Mesenchymal stem cell (in vitro differentiated cells and primary cell): ENCODE measurements at regions not wholly inside any gene's neighbourhood (a gene's known extent, or its start where the extent isn't known, plus 50 kb on each side); places are given as distances from the start of the nearest gene placed in this dataset.

ENCODE experiments used
- DNase-seq: peaks from one replicate; pipeline ENCODE4 v3.0.0-alpha.2; 2013
- H2AFZ ChIP-seq: one replicate; pipeline ENCODE4 v1.6.1; 2013; ENCODE audit warnings: low read depth, mild to moderate bottlenecking, control low read depth, inconsistent platforms, low read length, moderate library complexity
- H2AK5ac ChIP-seq: 2 replicates; pipeline ENCODE4 v1.6.1; 2013; ENCODE audit warnings: low read length, moderate library complexity, mild to moderate bottlenecking, inconsistent platforms; ENCODE audit not compliant: severe bottlenecking
- H2BK120ac ChIP-seq: one replicate; pipeline ENCODE4 v1.6.1; 2013; ENCODE audit warnings: low read depth, mild to moderate bottlenecking, inconsistent platforms, low read length, moderate library complexity
- H2BK12ac ChIP-seq, 2 experiments: one replicate each; pipeline ENCODE4 v1.6.1; 2013; ENCODE audit warnings: inconsistent platforms in 2 of 2, low read length in 2 of 2, mild to moderate bottlenecking in 2 of 2, moderate library complexity in 2 of 2, control low read depth in 1 of 2
- H2BK15ac ChIP-seq: one replicate; pipeline ENCODE4 v1.6.1; 2013; ENCODE audit warnings: mild to moderate bottlenecking, low read depth, inconsistent platforms; ENCODE audit not compliant: poor library complexity, severe bottlenecking
- H2BK5ac ChIP-seq: 2 replicates; pipeline ENCODE4 v1.6.1; 2013; ENCODE audit warnings: low read depth, mild to moderate bottlenecking, low read length, control low read depth, inconsistent platforms; ENCODE audit not compliant: poor library complexity, severe bottlenecking
- H3K14ac ChIP-seq, 2 experiments: one replicate each; pipeline ENCODE4 v1.6.1; 2013; ENCODE audit warnings: inconsistent platforms in 2 of 2, low read length in 2 of 2, control low read depth in 1 of 2, mild to moderate bottlenecking in 1 of 2, moderate library complexity in 1 of 2
- H3K18ac ChIP-seq, 2 experiments: one replicate each; pipeline ENCODE4 v1.6.1; 2013; ENCODE audit warnings: inconsistent platforms in 2 of 2, low read length in 2 of 2, control low read depth in 1 of 2, low read depth in 1 of 2, mild to moderate bottlenecking in 1 of 2
- H3K23ac ChIP-seq, 2 experiments: one replicate each; pipeline ENCODE4 v1.6.1; 2013; ENCODE audit warnings: inconsistent platforms in 2 of 2, low read length in 2 of 2, mild to moderate bottlenecking in 2 of 2, moderate library complexity in 2 of 2, control low read depth in 1 of 2
- H3K27ac ChIP-seq: 2 replicates; pipeline ENCODE4 v1.5.1; 2013; ENCODE audit warnings: mild to moderate bottlenecking, moderate library complexity, low read length, control low read depth, inconsistent platforms; ENCODE audit not compliant: poor library complexity, severe bottlenecking
- H3K27me3 ChIP-seq, 2 experiments: 2 replicates each; pipeline versions ENCODE4 v1.6.1 to v1.7.0; 2013; ENCODE audit warnings: low read length in 2 of 2, mild to moderate bottlenecking in 2 of 2, moderate library complexity in 2 of 2, control low read depth in 1 of 2, inconsistent platforms in 1 of 2; ENCODE audit not compliant: control insufficient read depth in 1 of 2, insufficient read depth in 1 of 2
- H3K36me3 ChIP-seq, 2 experiments: 2 replicates each; pipeline versions ENCODE4 v1.6.1 to v1.7.0; 2013; ENCODE audit warnings: low read length in 2 of 2, control low read depth in 1 of 2, inconsistent platforms in 1 of 2, low read depth in 1 of 2, mild to moderate bottlenecking in 1 of 2; ENCODE audit not compliant: insufficient read depth in 2 of 2, control insufficient read depth in 1 of 2
- H3K4ac ChIP-seq, 2 experiments: one replicate each; pipeline ENCODE4 v1.6.1; 2013; ENCODE audit warnings: inconsistent platforms in 2 of 2, low read length in 2 of 2, mild to moderate bottlenecking in 2 of 2, moderate library complexity in 2 of 2, control low read depth in 1 of 2, low read depth in 1 of 2
- H3K4me1 ChIP-seq: 2 replicates; pipeline ENCODE4 v1.6.1; 2013; ENCODE audit warnings: low read depth, low read length, control low read depth; ENCODE audit not compliant: control insufficient read depth, insufficient read depth
- H3K4me2 ChIP-seq: 2 replicates; pipeline ENCODE4 v1.6.1; 2013; ENCODE audit warnings: low read length, mild to moderate bottlenecking, inconsistent platforms; ENCODE audit not compliant: poor library complexity, severe bottlenecking
- H3K4me3 ChIP-seq, 2 experiments: 2 replicates each; pipeline versions ENCODE4 v1.5.1 to v1.7.0; 2013; ENCODE audit warnings: low read length in 2 of 2, mild to moderate bottlenecking in 2 of 2, control low read depth in 1 of 2, low read depth in 1 of 2; ENCODE audit not compliant: insufficient read depth in 1 of 2
- H3K79me1 ChIP-seq: replicated peaks from 2 replicates; pipeline ENCODE4 v1.6.1; 2013; ENCODE audit warnings: mild to moderate bottlenecking, control low read depth, low read length, inconsistent platforms; ENCODE audit not compliant: poor library complexity, severe bottlenecking
- H3K9ac ChIP-seq: 2 replicates; pipeline ENCODE4 v1.7.0; 2013; ENCODE audit warnings: mild to moderate bottlenecking, low read length, moderate library complexity
- H3K9me3 ChIP-seq: 2 replicates; pipeline ENCODE4 v1.7.0; 2013; ENCODE audit warnings: mild to moderate bottlenecking, low read length; ENCODE audit not compliant: control insufficient read depth
- H4K8ac ChIP-seq: one replicate; pipeline ENCODE4 v1.6.1; 2013; ENCODE audit warnings: inconsistent platforms, mild to moderate bottlenecking, low read length, moderate library complexity
- H4K91ac ChIP-seq: one replicate; pipeline ENCODE4 v1.6.1; 2013; ENCODE audit warnings: mild to moderate bottlenecking, low read length, inconsistent platforms
- WGBS: methylation state at CpG from one replicate; pipeline ENCODE4 v1.1.7; 2013; ENCODE audit warnings: mixed read lengths; 5-methylcytosine and 5-hydroxymethylcytosine counted together

DNA sequence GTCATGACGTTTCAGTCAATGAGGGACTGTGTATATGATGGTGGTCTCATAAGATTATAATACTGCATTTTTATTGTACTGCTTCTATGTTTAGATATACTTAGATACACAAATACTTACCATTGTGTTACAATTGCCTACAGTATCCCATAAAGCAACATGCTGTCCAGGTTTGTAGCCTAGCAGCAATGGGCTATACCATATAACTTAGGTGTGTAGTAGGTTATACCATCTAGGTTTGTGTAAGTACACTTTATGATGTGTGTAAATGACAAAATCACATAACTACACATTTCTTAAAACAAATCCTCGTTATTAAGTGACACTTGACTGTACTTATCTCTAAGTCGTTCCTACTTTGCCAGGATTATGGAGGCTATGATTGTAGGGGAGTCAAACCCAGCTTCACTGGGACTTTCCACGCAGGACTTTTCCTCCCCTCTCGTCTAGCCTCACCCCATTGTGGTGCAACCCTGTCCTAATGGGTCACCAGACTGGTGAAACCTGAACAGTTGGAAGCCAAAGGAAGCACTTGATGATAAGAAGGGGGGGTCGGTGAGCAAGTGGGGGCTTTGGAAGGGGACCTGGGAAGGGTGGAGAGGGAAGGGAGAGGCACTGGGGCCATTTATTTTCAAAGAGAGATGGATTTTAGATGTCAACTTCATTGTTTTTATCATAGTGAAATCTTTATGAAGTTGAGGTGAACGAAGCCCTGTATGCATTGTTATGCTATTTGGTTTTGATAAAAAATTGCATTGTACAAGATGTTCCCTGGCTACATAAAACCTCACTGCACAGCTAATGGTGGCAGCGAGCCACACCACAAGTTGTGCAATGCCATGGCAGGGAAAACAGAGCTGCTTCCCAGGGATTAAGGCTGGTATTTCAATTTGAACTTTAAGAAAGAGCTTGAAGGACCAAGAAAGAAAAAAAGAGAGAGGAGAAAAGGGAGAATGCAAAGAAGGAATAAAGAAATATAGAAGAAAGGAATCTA is 129.1 kb downstream of the EHF start:
- Histone ChIP-seq H2AK5ac (no peak overlapping the region), H4K8ac (no peak overlapping the region), H3K4me3 (no peak overlapping the region), H3K9ac (no peak overlapping the region), H3K36me3 (peaks cover 0 to 3% of the 10 kb centered on the region in 2 experiments), H2BK15ac (no peak overlapping the region), H2BK12ac (no peak overlapping the region), H3K4me2 (no peak overlapping the region), H3K79me1 (no peaks in the 10 kb centered on the region), H2BK5ac (no peak overlapping the region), H3K23ac (no peak overlapping the region), H4K91ac (no peak overlapping the region), H3K4me1 (no peaks in the 10 kb centered on the region), H2BK120ac (no peak overlapping the region), H2AFZ (no peak overlapping the region), H3K4ac (no peak overlapping the region), H3K9me3 (no peaks in the 10 kb centered on the region), H3K27me3 (peaks cover 0 to 62% of the 10 kb centered on the region in 2 experiments), H3K18ac (no peak overlapping the region), H3K14ac (no peak overlapping the region), H3K27ac (no peak overlapping the region)
- peak; percentile 66 for DNase-seq
- 86% methylated on average over 7 of the region's 8 CpGs for WGBS

- Histone ChIP-seq H2BK120ac (no peak overlapping the region), H4K8ac (no peak overlapping the region), H3K4me2 (no peak overlapping the region), H3K23ac (no peak overlapping the region), H3K9me3 (no peaks in the 10 kb centered on the region), H2BK5ac (no peak overlapping the region), H2BK12ac (no peak overlapping the region), H2AFZ (no peak overlapping the region), H3K4me3 (no peak overlapping the region), H3K27me3 (peaks cover 0 to 50% of the 10 kb centered on the region in 2 experiments), H3K27ac (no peak overlapping the region), H3K4me1 (no peaks in the 10 kb centered on the region), H3K9ac (no peak overlapping the region), H4K91ac (no peak overlapping the region), H3K79me1 (no peaks in the 10 kb centered on the region), H3K14ac (no peak overlapping the region), H3K4ac (no peak overlapping the region), H2BK15ac (no peak overlapping the region), H2AK5ac (no peak overlapping the region), H3K36me3 (peaks cover 0 to 3% of the 10 kb centered on the region in 2 experiments), H3K18ac (no peak overlapping the region)
- WGBS, result 85% methylated on average over 3 of the region's 3 CpGs
- no peak for DNase-seq
Observed at GRCh38 chr11:34748036-34748435, 127.1 kb downstream of the EHF start.

GRCh38 chr11:34747251-34747650 is 126.4 kb downstream of the EHF start:
- Histone ChIP-seq H3K18ac (no peak overlapping the region), H2BK12ac (no peak overlapping the region), H3K23ac (no peak overlapping the region), H3K27ac (no peak overlapping the region), H2BK120ac (no peak overlapping the region), H3K4me1 (no peaks in the 10 kb centered on the region), H3K4me3 (no peak overlapping the region), H3K27me3 (peaks cover 0 to 49% of the 10 kb centered on the region in 2 experiments), H2BK15ac (no peak overlapping the region), H2BK5ac (no peak overlapping the region), H4K8ac (no peak overlapping the region), H2AFZ (no peak overlapping the region), H3K36me3 (peaks cover 0 to 3% of the 10 kb centered on the region in 2 experiments), H3K9ac (no peak overlapping the region), H3K4ac (no peak overlapping the region), H4K91ac (no peak overlapping the region), H3K79me1 (no peaks in the 10 kb centered on the region), H3K14ac (no peak overlapping the region), H2AK5ac (no peak overlapping the region), H3K4me2 (no peak overlapping the region), H3K9me3 (no peaks in the 10 kb centered on the region)
- DNase-seq, result no peak
- WGBS, result 60% methylated on average over 3 of the region's 3 CpGs

GRCh38 chr11:34745195-34745594 is 124.3 kb downstream of the EHF start:
- H3K4ac ChIP-seq, result no peak overlapping the region
- H3K79me1 ChIP-seq, result no peaks in the 10 kb centered on the region

More at GRCh38 chr11:34745195-34745594, 124.3 kb downstream of the EHF start:
- Histone ChIP-seq H3K14ac (no peak overlapping the region), H3K27me3 (peaks cover 0 to 38% of the 10 kb centered on the region in 2 experiments), H2BK120ac (no peak overlapping the region), H3K4me1 (no peaks in the 10 kb centered on the region), H4K8ac (no peak overlapping the region), H3K36me3 (peaks cover 0 to 3% of the 10 kb centered on the region in 2 experiments), H2BK5ac (no peak overlapping the region), H2BK15ac (no peak overlapping the region), H3K4me3 (no peak overlapping the region), H3K23ac (no peak overlapping the region), H3K18ac (no peak overlapping the region), H4K91ac (no peak overlapping the region), H2AFZ (no peak overlapping the region), H2AK5ac (no peak overlapping the region), H2BK12ac (no peak overlapping the region), H3K27ac (no peak overlapping the region), H3K9ac (no peak overlapping the region), H3K4me2 (no peak overlapping the region), H3K9me3 (no peaks in the 10 kb centered on the region)
- 95% methylated on average over 3 of the region's 3 CpGs for WGBS
- DNase-seq, result no peak
